Liver (tissue), 8 donors: ENCODE measurements at regions not wholly inside any gene's neighbourhood (a gene's known extent, or its start where the extent isn't known, plus 50 kb on each side); places are given as distances from the start of the nearest gene placed in this dataset.

Experiments used
- DNase-seq: peaks from one replicate; pipeline ENCODE4 v3.0.0-alpha.2; 2017; ENCODE audit warnings: low spot score
- H3K27ac ChIP-seq, 2 donors: one replicate each; pipeline ENCODE4 v1.7.0; 2013; ENCODE audit warnings: inconsistent platforms in 2 of 2, low read length in 2 of 2, control low read depth in 1 of 2, low read depth in 1 of 2, mild to moderate bottlenecking in 1 of 2
- H3K27me3 ChIP-seq, 4 donors: one replicate each; pipeline versions ENCODE4 v1.6.1 to v1.7.0; 2013; ENCODE audit warnings: low read length in 3 of 4, inconsistent platforms in 1 of 4, mild to moderate bottlenecking in 1 of 4, moderate library complexity in 1 of 4; ENCODE audit not compliant: control insufficient read depth in 4 of 4, insufficient read depth in 4 of 4
- H3K36me3 ChIP-seq, 4 donors: one replicate each; pipeline versions ENCODE4 v1.6.1 to v1.7.0; 2013; ENCODE audit warnings: low read length in 3 of 4, mild to moderate bottlenecking in 3 of 4, low read depth in 1 of 4, moderate library complexity in 1 of 4; ENCODE audit not compliant: control insufficient read depth in 4 of 4, insufficient read depth in 3 of 4
- H3K4me1 ChIP-seq, 4 donors: one replicate each; pipeline versions ENCODE4 v1.6.1 to v1.7.0; 2013; ENCODE audit warnings: low read length in 3 of 4, mild to moderate bottlenecking in 3 of 4, moderate library complexity in 1 of 4; ENCODE audit not compliant: control insufficient read depth in 4 of 4, insufficient read depth in 4 of 4
- H3K4me3 ChIP-seq, 3 donors: one replicate each; pipeline versions ENCODE4 v1.6.1 to v1.7.0; 2013; ENCODE audit warnings: low read length in 3 of 3, control low read depth in 1 of 3, low read depth in 1 of 3, mild to moderate bottlenecking in 1 of 3
- H3K9ac ChIP-seq, 2 donors: one replicate each; pipeline ENCODE4 v1.7.0; 2013; ENCODE audit warnings: low read length in 2 of 2, mild to moderate bottlenecking in 2 of 2, moderate library complexity in 2 of 2, control low read depth in 1 of 2, low read depth in 1 of 2
- H3K9me3 ChIP-seq, 4 donors: one replicate each; pipeline versions ENCODE4 v1.6.1 to v1.7.0; 2013; ENCODE audit warnings: low read length in 3 of 4; ENCODE audit not compliant: control insufficient read depth in 4 of 4
- EGR1 ChIP-seq, 2 donors: IDR thresholded peaks; 2 replicates each; pipeline ENCODE4 v1.6.1; 2016 to 2018; ENCODE audit warnings: antibody characterized with exemption in 2 of 2, low read depth in 2 of 2
- FOXA1 ChIP-seq: IDR thresholded peaks from 2 replicates; pipeline ENCODE4 v1.6.1; 2016; ENCODE audit warnings: antibody characterized with exemption
- FOXA2 ChIP-seq: IDR thresholded peaks from 2 replicates; pipeline ENCODE4 v1.6.1; 2016; ENCODE audit warnings: antibody characterized with exemption
- HNF4A ChIP-seq, 2 donors: conservative IDR thresholded peaks; 2 replicates each; pipeline ENCODE4 v1.6.1; 2016; ENCODE audit warnings: antibody characterized with exemption in 2 of 2, mild to moderate bottlenecking in 2 of 2
- HNF4G ChIP-seq: IDR thresholded peaks from 2 replicates; pipeline ENCODE4 v1.6.1; 2016; ENCODE audit warnings: antibody characterized with exemption
- JUND ChIP-seq, 2 donors: IDR thresholded peaks; 2 replicates each; pipeline ENCODE4 v1.6.1; 2016; ENCODE audit warnings: antibody characterized with exemption in 2 of 2
- NR2F2 ChIP-seq: IDR thresholded peaks from 2 replicates; pipeline ENCODE4 v1.6.1; 2016; ENCODE audit warnings: antibody characterized with exemption
- RAD21 ChIP-seq, 2 donors: IDR thresholded peaks; 2 replicates each; pipeline ENCODE4 v1.6.1; 2016; ENCODE audit warnings: antibody characterized with exemption in 2 of 2, mild to moderate bottlenecking in 2 of 2
- RXRA ChIP-seq, 2 donors: IDR thresholded peaks; 2 replicates each; pipeline ENCODE4 v1.6.1; 2017 to 2018; ENCODE audit warnings: antibody characterized with exemption in 2 of 2, mild to moderate bottlenecking in 1 of 2
- SP1 ChIP-seq: IDR thresholded peaks from 2 replicates; pipeline ENCODE4 v1.6.1; 2018; ENCODE audit warnings: antibody characterized with exemption, mild to moderate bottlenecking
- TAF1 ChIP-seq: conservative IDR thresholded peaks from 2 replicates; pipeline ENCODE4 v1.6.1; 2016; ENCODE audit warnings: antibody characterized with exemption, mild to moderate bottlenecking
- WGBS: extraction: QIAGEN DNeasy Blood & Tissue Kit; methylation state at CpG from one replicate; pipeline ENCODE4 v1.1.7; 2013; 5-methylcytosine and 5-hydroxymethylcytosine counted together
- TF ChIP-seq, protein P1 (sequence below): IDR thresholded peaks from 2 replicates; pipeline ENCODE4 v1.6.1; 2016; ENCODE audit warnings: antibody characterized with exemption
- TF ChIP-seq, protein P2 (sequence below): IDR thresholded peaks from 2 replicates; pipeline ENCODE4 v1.6.1; 2016; ENCODE audit warnings: antibody characterized with exemption, mild to moderate bottlenecking
- TF ChIP-seq, protein P3 (sequence below): IDR thresholded peaks from 2 replicates; pipeline ENCODE4 v1.6.1; 2016; ENCODE audit warnings: antibody characterized with exemption
- TF ChIP-seq, protein P4 (sequence below): fragments of 150-350 bp; IDR thresholded peaks from 2 replicates; pipeline ENCODE4 v1.5.1; 2017; ENCODE audit warnings: improper control_type of control experiment, low read depth, low read length; ENCODE audit not compliant: missing input control
- TF ChIP-seq, protein P5 (sequence below): IDR thresholded peaks from 2 replicates; pipeline ENCODE4 v1.6.1; 2016; ENCODE audit warnings: antibody characterized with exemption
- donor health status: healthy.
- donor health status: healthy.
- donor health status: healthy.
- donor health status: healthy.
- donor health status: healthy.

DNA sequence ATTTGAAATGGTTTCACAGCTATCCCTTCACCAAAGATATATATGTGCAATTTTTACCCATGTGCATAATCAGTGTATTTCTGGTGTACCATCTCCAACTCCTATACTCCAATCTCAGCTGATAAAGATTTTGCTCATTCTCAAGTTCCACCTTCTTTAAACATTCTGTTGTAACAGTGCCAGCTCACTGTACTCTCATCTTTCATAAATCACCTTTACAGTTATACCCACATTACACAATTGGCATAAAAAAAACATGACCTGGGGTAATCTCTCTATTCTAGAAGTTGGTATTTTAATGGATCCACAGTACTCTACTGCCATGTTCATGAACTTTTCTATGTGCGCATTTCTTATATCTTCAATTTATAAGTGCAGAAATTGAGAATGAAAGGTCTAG lies 339.9 kb upstream of the DPH6 start:
- Histone ChIP-seq H3K36me3 (no peaks in the 10 kb centered on the region), H3K27me3 (no peaks in the 10 kb centered on the region), H3K9me3 (no peaks in the 10 kb centered on the region), H3K27ac (no peak overlapping the region), H3K4me3 (no peak overlapping the region), H3K9ac (no peak overlapping the region), H3K4me1 (no peaks in the 10 kb centered on the region)
- WGBS = 100% methylated on average over 1 of the region's 1 CpG
- DNase-seq = no peak
- no peak for TF ChIP-seq TAF1
- TF ChIP-seq, protein P1, sequence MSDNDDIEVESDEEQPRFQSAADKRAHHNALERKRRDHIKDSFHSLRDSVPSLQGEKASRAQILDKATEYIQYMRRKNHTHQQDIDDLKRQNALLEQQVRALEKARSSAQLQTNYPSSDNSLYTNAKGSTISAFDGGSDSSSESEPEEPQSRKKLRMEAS = no peak
- no peak for TF ChIP-seq RXRA (IDR thresholded peaks at IDR 0.05)
- TF ChIP-seq EGR1 (IDR thresholded peaks at IDR 0.05; ENCODE audit: low read depth in 2 of 2) = no peak
- TF ChIP-seq, protein P2, sequence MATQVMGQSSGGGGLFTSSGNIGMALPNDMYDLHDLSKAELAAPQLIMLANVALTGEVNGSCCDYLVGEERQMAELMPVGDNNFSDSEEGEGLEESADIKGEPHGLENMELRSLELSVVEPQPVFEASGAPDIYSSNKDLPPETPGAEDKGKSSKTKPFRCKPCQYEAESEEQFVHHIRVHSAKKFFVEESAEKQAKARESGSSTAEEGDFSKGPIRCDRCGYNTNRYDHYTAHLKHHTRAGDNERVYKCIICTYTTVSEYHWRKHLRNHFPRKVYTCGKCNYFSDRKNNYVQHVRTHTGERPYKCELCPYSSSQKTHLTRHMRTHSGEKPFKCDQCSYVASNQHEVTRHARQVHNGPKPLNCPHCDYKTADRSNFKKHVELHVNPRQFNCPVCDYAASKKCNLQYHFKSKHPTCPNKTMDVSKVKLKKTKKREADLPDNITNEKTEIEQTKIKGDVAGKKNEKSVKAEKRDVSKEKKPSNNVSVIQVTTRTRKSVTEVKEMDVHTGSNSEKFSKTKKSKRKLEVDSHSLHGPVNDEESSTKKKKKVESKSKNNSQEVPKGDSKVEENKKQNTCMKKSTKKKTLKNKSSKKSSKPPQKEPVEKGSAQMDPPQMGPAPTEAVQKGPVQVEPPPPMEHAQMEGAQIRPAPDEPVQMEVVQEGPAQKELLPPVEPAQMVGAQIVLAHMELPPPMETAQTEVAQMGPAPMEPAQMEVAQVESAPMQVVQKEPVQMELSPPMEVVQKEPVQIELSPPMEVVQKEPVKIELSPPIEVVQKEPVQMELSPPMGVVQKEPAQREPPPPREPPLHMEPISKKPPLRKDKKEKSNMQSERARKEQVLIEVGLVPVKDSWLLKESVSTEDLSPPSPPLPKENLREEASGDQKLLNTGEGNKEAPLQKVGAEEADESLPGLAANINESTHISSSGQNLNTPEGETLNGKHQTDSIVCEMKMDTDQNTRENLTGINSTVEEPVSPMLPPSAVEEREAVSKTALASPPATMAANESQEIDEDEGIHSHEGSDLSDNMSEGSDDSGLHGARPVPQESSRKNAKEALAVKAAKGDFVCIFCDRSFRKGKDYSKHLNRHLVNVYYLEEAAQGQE = no peak
- TF ChIP-seq FOXA2 = no peak
- TF ChIP-seq, protein P3, sequence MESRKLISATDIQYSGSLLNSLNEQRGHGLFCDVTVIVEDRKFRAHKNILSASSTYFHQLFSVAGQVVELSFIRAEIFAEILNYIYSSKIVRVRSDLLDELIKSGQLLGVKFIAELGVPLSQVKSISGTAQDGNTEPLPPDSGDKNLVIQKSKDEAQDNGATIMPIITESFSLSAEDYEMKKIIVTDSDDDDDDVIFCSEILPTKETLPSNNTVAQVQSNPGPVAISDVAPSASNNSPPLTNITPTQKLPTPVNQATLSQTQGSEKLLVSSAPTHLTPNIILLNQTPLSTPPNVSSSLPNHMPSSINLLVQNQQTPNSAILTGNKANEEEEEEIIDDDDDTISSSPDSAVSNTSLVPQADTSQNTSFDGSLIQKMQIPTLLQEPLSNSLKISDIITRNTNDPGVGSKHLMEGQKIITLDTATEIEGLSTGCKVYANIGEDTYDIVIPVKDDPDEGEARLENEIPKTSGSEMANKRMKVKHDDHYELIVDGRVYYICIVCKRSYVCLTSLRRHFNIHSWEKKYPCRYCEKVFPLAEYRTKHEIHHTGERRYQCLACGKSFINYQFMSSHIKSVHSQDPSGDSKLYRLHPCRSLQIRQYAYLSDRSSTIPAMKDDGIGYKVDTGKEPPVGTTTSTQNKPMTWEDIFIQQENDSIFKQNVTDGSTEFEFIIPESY = no peak
- TF ChIP-seq HNF4G = no peak
- TF ChIP-seq, protein P4, sequence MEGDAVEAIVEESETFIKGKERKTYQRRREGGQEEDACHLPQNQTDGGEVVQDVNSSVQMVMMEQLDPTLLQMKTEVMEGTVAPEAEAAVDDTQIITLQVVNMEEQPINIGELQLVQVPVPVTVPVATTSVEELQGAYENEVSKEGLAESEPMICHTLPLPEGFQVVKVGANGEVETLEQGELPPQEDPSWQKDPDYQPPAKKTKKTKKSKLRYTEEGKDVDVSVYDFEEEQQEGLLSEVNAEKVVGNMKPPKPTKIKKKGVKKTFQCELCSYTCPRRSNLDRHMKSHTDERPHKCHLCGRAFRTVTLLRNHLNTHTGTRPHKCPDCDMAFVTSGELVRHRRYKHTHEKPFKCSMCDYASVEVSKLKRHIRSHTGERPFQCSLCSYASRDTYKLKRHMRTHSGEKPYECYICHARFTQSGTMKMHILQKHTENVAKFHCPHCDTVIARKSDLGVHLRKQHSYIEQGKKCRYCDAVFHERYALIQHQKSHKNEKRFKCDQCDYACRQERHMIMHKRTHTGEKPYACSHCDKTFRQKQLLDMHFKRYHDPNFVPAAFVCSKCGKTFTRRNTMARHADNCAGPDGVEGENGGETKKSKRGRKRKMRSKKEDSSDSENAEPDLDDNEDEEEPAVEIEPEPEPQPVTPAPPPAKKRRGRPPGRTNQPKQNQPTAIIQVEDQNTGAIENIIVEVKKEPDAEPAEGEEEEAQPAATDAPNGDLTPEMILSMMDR = no peak
- TF ChIP-seq RAD21 (IDR thresholded peaks at IDR 0.05) = no peak
- TF ChIP-seq SP1 = no peak
- TF ChIP-seq HNF4A (conservative IDR thresholded peaks at IDR 0.05) = no peak
- TF ChIP-seq, protein P5, sequence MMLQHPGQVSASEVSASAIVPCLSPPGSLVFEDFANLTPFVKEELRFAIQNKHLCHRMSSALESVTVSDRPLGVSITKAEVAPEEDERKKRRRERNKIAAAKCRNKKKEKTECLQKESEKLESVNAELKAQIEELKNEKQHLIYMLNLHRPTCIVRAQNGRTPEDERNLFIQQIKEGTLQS = no peak
- TF ChIP-seq FOXA1 = no peak
- TF ChIP-seq JUND (IDR thresholded peaks at IDR 0.05) = no peak

DNA sequence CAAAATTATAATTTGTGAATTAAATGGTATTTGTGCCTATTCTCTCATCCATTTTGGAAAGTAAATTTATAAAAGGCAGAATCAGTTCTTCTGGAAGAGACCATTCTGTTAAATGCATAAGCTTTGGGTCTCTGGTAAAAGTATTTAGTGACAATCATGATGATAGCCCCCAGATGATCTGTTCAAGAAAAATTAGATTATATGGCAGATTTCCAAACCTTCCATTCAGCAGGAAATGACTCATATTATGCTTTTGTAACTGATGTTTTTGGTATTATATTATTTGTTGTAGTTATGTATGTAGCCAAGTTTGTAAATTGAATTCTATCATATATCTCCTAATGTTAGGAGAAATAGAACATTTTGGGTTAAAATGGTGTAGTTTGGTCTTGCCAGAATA lies 340.8 kb upstream of the DPH6 start:
- H3K4me3 ChIP-seq = no peak overlapping the region
- H3K27me3 ChIP-seq = no peaks in the 10 kb centered on the region
- H3K27ac ChIP-seq = no peak overlapping the region
- H3K36me3 ChIP-seq = no peaks in the 10 kb centered on the region
- no peak for DNase-seq
- H3K9ac ChIP-seq = no peak overlapping the region
- no peaks in the 10 kb centered on the region for H3K9me3 ChIP-seq
- TF ChIP-seq HNF4G = no peak
- no peak for TF ChIP-seq HNF4A (conservative IDR thresholded peaks at IDR 0.05)
- TF ChIP-seq, protein P3 = no peak
- no peak for TF ChIP-seq RXRA (IDR thresholded peaks at IDR 0.05)
- TF ChIP-seq, protein P5 = no peak
- TF ChIP-seq JUND (IDR thresholded peaks at IDR 0.05) = no peak
- TF ChIP-seq NR2F2 = no peak
- TF ChIP-seq, protein P2 = no peak
- no peak for TF ChIP-seq FOXA1
- TF ChIP-seq, protein P1 = no peak
- TF ChIP-seq TAF1 = no peak
- no peaks in the 10 kb centered on the region for H3K4me1 ChIP-seq
